WTC11 (cell line): ENCODE measurements at regions not wholly inside any gene's neighbourhood (a gene's known extent, or its start where the extent isn't known, plus 50 kb on each side); places are given as distances from the start of the nearest gene placed in this dataset.

Experiments
- ATF2 ChIP-seq: sonication (generic); formaldehyde crosslinking; IDR thresholded peaks from 2 replicates; pipeline ENCODE4 v1.8.1; 2022; ENCODE audit warnings: low read depth, missing genetic modification reagents, borderline replicate concordance
- CREM ChIP-seq: sonication (generic); formaldehyde crosslinking; IDR thresholded peaks from 2 replicates; pipeline ENCODE4 v1.8.1; 2022; ENCODE audit warnings: mild to moderate bottlenecking, missing genetic modification reagents, moderate library complexity
- CTCF ChIP-seq: fragments of 200-600 bp; IDR thresholded peaks from 2 replicates; pipeline ENCODE4 v1.8.0; 2022; ENCODE audit warnings: antibody characterized with exemption
- GTF2I ChIP-seq: fragments of 250-450 bp; sonication (Bioruptor Pico); conservative IDR thresholded peaks from 2 replicates; pipeline ENCODE4 v1.4.0; 2021; ENCODE audit warnings: mild to moderate bottlenecking
- MLX ChIP-seq: sonication (generic); formaldehyde crosslinking; IDR thresholded peaks from 2 replicates; pipeline ENCODE4 v1.8.1; 2023; ENCODE audit warnings: mild to moderate bottlenecking, missing genetic modification reagents, moderate library complexity
- NR3C1 ChIP-seq: sonication (generic); formaldehyde crosslinking; conservative IDR thresholded peaks from 2 replicates; pipeline ENCODE4 v1.8.1; 2023; ENCODE audit warnings: low read depth, mild to moderate bottlenecking, missing genetic modification reagents
- RELA ChIP-seq: sonication (generic); formaldehyde crosslinking; IDR thresholded peaks from 2 replicates; pipeline ENCODE4 v1.8.1; 2022; ENCODE audit warnings: missing genetic modification reagents, mild to moderate bottlenecking, borderline replicate concordance
- SOX15 ChIP-seq: fragments of 250-450 bp; sonication (Bioruptor Pico); IDR thresholded peaks from 2 replicates; pipeline ENCODE4 v1.9.0; 2021; ENCODE audit warnings: mild to moderate bottlenecking
- SP1 ChIP-seq: sonication (generic); formaldehyde crosslinking; conservative IDR thresholded peaks from 2 replicates; pipeline ENCODE4 v1.8.1; 2022; ENCODE audit warnings: missing genetic modification reagents
- TEAD1 ChIP-seq: sonication (generic); formaldehyde crosslinking; IDR thresholded peaks from 2 replicates; pipeline ENCODE4 v1.8.0; 2022; ENCODE audit warnings: mild to moderate bottlenecking, missing genetic modification reagents
- USF1 ChIP-seq: sonication (generic); formaldehyde crosslinking; IDR thresholded peaks from 2 replicates; pipeline ENCODE4 v1.8.0; 2022; ENCODE audit warnings: mild to moderate bottlenecking, missing genetic modification reagents
- USF2 ChIP-seq: sonication (generic); formaldehyde crosslinking; IDR thresholded peaks from 2 replicates; pipeline ENCODE4 v1.8.1; 2023; ENCODE audit warnings: mild to moderate bottlenecking, missing genetic modification reagents, moderate library complexity
- ZNF138 ChIP-seq: sonication (generic); formaldehyde crosslinking; conservative IDR thresholded peaks from 2 replicates; pipeline ENCODE4 v1.8.1; 2022; ENCODE audit warnings: mild to moderate bottlenecking, moderate library complexity, missing genetic modification reagents

GRCh38 chr4:27368781-27369180 lies 508.1 kb downstream of the STIM2 start:
- TF ChIP-seq CTCF (no peak), SOX15 (CRISPR knock-in tag) (no peak), ATF2 (CRISPR knock-in tag) (no peak), NR3C1 (no peak), MLX (CRISPR knock-in tag) (no peak), SP1 (CRISPR knock-in tag) (no peak), ZNF138 (CRISPR knock-in tag) (no peak), GTF2I (no peak), CREM (no peak), TEAD1 (no peak), USF2 (CRISPR knock-in tag) (no peak), RELA (CRISPR knock-in tag) (no peak), USF1 (CRISPR knock-in tag) (no peak)
